NOMO-1 treated with DMSO at 0.1 percent for 48 hours (cell line): ENCODE measurements at regions not wholly inside any gene's neighbourhood (a gene's known extent, or its start where the extent isn't known, plus 50 kb on each side); places are given as distances from the start of the nearest gene placed in this dataset.
A peak's percentile ranks its signal among the peaks of the same experiment; 100 is the strongest.
"Not testable (repeated sequence)": the region's sequence is repeated elsewhere in the genome, so short reads cannot be mapped to it uniquely, and the experiment has no call there.

Experiments used
- DNase-seq: peaks from one replicate; lab custom pipeline; 2025; ENCODE audit not compliant: unreplicated experiment; lab: John Stamatoyannopoulos, UW

DNA sequence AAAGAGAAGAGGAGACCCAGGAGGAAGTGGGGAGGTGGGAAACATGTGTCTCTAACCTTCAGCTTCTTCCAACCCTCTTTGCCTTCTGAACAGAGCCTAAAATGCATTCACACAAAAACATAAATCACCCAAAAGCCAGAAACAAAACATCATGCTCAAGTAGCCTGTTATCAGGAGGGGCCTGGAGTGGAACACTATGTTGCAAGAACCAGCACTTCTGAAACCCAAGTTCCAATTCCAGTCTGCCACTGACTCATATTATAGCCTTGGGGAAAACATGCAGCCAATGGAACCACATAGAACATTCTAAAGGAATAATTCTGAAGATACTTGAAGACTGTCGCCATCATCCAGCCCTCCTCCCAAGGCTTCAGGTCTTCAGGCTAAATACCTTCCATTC is 169.8 kb upstream of the PLXNC1 start:
- no peak for DNase-seq

DNA sequence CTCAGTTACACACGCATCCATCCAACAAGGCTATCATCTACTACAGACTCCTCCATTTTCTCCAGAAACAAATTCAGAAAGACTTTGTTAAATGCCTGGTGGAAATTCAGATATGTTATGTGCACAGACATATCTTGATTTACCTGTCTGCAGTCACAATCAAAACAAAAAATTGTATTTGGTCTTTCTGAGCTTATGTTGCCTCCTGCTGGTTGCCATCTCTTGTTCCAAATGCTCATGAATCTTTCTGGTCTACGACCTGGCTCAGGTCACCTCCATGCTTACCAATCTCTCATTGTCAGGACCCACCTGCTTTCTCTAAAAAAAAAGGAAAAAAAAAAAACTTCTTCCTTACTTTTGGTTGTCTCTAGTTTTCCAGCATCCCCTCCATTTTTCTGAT is 169.2 kb upstream of the PLXNC1 start:
- DNase-seq, result no peak

DNA sequence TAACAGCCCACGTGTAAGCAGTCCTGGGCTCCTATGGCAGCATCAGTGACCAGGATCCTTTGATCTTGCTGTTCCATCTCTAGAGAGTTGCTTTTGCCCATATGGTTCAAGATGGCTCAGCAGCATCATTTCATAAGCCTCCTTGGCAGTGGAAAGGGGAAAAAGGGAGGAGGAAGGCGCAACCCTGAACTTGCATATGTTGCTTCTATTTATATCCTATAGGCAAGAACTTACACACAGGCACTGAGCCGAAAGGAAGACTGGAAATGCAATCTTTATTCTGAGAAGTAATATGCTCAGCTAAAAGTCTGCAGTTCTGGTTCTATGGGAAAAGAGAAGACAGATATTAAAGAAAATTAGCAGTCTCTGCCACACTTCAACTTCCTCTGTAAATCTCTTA is 167.7 kb upstream of the PLXNC1 start:
- no peak for DNase-seq

DNA sequence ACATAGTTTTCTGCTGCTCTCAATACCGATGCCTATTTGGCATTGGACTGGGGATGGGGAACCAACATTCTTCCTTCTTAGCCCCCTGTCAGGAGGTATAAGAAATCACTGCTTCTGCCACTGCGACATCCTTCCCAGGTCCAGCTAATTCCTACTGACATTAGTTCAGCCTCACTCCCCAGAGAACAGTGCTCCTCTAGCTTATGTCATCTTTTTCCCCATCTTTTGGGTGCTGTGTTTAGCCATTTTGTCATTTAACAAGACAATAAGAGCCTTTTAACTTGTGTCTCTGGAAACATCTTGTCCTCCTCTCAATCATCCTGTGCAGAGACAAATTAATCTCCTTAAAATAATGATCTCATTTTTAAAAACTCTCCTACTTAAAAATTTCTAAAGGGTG is 167.0 kb upstream of the PLXNC1 start:
- no peak for DNase-seq

DNA sequence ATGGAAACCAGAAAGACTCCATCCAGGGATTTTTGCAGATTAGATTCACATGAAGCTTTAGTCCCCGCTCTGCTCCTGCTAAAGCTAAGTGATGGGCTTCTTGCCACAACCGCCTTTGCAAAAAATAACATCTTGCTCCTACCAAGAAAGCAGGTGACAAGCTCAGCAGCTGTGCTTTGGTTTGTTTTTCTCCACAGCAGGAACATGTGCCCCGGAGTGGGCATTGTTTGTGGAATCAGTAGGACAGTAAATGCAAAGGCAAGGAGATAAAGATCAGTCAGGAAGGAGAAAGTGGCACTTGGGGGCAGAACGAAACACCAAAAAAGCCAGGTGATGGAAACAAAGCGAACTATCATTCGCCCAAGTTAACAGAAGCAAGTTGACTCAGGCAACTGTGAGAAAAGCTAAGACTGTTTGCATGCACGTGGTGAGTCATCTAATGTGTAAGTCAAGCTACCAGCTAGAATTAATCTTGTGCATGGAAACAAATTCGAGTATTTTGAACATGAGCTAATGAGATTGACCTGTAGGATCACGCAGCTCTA is 165.5 kb upstream of the PLXNC1 start:
- DNase-seq, result peak; percentile 48

DNA sequence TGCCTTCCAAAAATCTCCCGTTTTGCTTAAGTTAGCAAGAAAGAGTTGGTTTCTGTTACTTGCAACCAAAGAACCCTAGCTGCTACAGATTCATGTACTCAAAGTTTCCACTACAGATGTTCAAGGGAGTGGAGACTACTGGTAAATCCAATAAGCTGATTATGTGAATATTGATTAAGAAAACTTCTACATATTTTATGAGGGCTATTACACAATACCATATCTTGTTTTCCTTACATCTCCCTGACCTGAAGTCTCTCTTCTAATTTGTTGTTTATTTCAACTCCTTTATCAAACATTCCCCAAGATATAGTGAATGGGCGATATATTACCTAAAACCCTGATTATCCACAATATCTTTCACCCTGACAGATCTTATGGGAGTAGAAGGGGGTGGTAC is 164.4 kb upstream of the PLXNC1 start:
- DNase-seq, result no peak

DNA sequence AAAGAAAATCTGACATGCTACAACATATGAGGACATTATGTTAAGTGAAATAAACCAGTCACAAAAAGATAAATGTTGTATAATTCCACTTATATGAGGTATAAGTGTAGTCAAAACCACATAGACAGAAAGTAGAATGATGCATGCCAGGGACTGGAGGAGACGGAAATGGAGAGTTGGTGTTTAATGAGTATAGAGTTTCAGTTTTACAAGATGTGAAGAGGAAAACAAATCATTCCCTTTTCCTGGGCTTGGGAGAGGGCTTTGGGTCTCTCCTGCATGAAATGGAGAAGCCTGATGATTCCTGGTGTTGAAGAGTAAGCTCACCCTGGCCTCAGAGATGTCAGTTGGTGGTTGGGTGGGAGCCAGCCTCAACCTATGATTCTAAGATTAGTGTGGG is 158.4 kb upstream of the PLXNC1 start:
- DNase-seq, result no peak

DNA sequence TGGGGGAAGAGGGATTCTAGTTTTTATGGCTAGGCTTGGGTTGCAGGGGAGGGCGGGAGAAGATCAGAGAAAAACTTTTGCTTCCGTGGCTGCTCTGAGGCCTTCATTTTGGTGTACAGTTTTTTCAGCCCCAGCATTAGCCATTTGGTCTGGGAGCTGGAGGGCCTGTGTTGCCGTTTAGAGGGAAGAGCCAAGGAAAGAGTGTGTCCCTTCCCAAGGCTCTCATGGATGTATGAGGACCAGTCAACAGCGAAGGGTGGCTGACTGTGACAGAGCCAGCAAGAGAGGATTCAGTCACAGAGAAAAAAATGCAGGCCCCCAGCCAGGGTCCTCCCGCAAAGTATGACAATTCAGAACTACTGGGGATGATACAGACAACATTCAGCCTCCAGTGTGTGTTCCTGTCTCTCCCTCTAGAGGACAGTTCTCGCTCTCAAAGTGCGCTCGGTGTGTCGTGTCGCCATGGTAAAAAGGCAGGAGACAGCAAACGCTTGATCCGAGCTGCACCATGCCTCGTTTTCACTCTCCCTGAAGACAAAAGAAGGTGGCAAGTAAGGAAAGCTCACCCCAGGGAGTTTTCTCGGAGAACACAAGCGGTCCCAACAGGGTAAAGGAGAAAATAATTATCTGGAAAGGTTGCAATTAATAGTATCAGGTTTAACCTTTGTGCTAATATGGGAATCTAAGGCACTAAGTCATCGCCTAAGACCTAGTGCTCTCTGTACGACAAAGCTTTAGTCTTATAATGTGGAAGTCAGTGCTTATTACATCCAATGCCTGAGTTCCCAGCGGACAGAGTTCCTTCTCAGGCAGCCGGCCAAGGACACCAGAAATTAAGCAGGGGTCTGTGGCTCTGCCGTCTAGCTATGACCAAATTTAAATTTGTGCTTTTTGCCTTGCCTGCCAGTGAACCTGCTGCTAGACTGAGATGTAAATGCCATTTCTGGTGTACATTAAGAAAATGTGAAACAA is 157.3 kb upstream of the PLXNC1 start:
- DNase-seq, result no peak

DNA sequence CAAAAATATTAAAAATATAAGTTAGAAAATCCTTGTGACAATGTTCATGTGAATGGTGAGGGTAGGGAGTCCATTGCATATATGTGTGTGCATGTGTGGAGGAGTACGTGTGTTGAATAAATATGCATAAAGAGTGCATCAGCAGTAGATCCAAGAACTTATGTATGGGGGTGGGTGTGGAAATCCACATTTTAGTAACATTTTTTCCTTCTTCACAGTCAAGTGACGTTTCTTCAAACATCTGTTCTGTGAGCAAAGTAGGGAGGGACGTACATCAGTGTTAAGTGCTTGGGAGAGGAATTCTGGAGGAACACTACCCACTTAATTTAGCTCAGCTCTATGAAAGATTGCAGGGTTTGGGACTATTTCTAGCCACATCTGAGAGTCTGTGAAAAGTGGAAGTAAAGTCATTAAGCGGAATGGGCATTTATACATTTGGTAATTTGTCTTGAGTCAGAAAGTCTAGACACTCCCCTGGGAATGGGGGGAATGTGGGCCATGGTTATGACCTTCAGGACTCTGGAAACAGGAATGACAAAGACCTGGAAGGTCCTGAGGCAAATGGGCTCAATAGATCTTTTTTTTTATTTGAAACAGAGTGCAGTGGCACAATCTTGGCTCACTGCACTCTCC is 156.4 kb upstream of the PLXNC1 start:
- DNase-seq, result no peak

DNA sequence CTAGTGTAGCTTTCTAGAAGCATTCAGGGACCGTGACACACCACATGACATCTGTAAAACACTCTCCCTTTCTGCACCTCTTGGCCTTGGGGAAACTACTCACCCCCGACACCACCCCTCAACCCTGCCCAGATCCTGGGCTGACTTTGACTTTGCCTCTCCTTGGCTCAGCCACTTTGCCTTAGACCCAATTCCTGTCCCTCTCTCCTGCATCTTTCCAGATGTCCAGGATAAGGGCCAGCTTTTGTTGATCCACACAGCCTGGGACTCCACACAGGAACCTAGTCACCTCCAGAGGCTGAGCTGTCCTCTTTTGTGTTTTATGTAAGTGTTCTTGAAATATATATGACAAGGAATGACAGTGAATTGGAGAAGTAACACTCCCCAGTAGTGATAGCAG is 153.7 kb upstream of the PLXNC1 start:
- no peak for DNase-seq

DNA sequence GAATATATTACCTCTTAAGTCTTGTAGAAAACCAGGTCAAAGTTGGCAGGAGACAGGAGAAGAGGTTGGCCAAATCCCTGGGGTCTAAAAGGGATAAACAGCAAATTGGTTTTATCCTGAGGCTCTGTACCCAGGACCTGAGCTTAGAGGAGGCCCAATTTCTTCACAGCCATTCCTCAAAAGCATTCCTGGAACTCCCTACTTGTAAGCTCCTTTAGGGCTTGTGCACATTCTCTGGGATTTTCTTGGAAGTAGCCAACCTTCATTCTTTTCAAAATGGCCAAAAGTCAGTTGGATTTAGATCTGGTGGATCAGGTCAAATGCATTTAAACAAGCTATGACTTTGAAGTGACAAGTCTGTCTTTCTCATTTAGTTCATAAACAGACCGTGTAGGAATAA is 152.1 kb upstream of the PLXNC1 start:
- DNase-seq, result no peak

DNA sequence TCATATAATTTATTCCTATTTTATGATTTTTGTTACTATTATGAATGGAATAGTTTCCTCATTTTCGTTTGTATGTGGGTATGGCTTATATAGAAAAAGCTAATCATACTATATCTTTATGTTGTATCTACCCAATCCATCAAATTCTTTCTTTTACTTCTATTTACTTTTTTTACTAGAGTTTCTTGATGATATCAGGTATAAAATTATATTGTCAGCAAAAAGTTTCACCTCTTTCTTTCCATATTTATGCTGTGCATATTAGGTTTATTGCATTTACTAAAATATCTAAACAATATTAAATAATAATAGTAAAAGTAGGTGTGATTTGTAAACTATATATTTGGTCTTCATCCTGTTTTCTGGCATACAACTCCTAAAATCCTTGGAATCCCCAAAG is 146.7 kb upstream of the PLXNC1 start:
- DNase-seq, result no peak

DNA sequence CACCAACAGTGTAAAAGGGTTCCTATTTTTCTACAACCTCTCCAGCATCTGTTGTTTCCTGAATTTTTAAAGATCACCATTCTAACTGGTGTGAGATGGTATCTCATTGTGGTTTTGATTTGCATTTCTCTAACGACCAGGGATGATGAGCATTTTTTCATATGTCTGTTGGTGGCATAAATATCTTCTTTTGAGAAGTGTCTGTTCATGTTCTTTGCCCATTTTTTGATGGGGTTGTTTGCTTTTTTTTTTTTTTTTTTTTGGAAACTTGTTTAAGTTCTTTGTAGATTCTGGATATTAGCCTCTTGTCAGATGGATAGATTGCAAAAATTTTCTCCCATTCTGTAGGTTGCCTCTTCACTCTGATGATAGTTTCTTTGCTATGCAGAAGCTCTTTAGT is 145.5 kb upstream of the PLXNC1 start:
- DNase-seq, result not testable (repeated sequence)

DNA sequence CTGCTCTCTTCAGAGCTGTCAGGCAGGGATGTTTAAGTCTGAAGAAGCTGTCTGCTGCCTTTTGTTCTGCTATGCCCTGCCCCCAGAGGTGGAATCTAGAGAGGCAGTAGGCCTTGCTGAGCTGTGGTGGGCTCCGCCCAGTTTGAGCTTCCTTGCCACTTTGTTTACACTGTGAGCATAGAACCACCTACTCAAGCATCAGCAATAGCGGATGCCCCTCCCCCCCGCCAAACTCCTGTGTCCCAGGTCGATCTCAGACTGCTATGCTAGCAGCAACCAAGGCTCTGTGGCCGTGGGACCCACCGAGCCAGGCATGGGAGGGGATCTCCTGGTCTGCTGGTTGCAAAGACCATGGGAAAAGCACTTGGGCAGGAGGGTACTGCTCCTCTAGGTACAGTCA is 140.5 kb upstream of the PLXNC1 start:
- not testable (repeated sequence) for DNase-seq

DNA sequence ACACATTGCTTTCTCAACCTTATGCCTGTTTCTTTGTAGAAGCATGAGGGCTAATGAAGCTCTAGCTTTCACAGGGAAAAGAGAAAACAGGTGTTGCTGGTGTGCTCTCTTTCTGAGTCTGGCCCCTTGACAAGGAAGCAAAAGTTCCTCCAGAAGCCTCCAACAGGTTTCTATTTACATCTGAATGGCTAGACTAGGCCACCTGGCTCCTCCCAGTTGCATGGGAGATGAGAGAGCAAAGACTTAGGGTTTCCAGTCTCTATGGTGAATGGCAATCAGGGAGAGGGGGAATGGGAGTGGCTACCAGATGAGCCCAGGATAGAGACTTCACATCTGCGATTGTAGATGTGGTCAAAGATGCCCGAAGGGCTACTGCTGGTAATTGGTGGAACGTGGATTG is 138.1 kb upstream of the PLXNC1 start:
- no peak for DNase-seq

DNA sequence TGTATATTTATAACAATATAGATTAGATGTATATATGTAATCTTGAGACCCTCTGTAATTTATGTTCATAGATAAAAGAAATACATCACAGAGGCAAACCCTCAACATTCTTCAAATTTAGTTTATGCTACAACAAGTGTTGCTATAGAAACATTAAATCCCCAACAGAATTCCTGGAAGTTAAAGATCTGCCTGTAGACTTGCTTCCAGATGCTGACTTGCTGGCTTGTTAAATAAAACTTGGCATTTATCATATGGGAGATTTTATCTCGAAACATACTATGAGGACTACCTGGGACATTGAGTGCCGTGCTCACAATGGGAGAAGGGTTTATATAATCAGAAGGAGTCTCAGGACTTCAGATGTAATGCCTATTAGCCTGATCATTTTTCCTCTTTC is 136.3 kb upstream of the PLXNC1 start:
- DNase-seq, result no peak

DNA sequence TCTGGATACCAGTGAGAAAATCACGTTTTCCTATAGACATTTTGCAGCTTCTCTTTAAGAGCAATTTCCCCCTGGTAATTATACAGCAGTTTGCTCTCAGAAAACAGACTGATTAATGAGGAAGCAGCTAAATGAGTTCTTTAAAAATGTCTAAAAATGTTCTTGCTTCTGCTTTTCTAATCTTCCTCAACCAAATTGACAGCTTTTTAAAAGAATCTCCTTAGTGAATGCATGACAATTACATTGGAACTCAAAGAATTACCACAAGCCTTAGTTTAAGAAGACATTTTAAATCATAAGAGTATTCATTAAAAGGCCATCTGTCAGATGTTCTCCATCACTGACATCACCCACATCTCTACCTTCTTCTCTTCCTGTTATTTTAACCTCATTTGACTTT is 135.8 kb upstream of the PLXNC1 start:
- DNase-seq, result peak; percentile 91

DNA sequence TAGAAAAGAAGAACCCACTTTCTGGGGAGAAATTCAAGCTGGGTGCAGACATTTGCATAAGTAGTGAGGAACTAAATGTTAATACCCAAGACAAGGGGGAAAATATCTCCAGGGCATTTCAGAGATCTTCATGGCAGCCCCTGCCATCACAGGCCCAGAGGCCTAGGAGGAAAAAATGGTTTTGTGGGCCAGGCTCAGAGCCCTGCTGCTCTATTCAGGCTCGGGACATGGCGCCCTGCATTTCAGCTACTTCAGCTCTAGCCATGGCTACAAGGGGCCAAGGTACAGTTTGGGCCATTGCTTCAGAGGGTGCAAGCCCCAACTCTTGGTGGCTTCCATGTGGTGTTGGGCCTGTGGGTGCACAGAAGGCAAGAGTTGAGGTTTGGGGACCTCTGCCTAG is 131.1 kb upstream of the PLXNC1 start:
- not testable (repeated sequence) for DNase-seq

DNA sequence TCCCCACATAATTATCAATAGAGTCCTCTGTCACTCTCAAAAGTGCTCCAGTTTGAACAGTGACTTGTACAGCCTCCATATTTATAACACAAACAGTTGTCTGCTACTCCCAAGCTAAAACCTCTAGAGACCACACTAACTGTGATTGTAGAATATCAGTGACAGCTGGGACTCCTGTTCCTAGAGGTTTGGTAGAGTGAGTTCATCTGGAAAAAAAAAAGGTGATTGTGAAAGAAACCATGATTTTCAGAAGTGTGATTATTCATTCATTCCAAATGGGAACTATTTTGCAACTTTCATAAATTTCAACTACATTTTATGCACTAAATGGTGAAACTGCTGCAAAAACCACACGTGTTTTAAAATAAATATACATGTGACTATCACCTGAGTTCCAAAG is 128.0 kb upstream of the PLXNC1 start:
- no peak for DNase-seq

DNA sequence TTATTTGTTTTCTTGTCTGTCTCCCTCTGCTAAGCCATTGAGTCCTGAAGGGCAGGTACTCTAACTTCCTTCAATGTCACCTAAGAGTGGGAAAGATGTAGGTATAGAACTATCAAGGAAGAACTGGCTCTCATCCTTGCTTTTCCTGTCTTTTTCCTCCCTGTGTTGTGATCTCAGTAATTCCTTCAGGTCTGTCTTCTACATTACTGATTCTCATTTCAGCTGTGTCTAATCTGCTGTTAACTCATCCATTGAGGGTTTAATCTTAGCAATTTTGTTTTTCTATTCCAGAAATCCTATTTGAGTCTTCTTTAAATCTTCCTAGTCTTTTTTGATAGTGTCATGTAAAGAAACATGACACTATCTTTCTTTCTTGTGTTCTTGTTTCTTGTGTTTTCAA is 124.5 kb upstream of the PLXNC1 start:
- DNase-seq, result no peak

DNA sequence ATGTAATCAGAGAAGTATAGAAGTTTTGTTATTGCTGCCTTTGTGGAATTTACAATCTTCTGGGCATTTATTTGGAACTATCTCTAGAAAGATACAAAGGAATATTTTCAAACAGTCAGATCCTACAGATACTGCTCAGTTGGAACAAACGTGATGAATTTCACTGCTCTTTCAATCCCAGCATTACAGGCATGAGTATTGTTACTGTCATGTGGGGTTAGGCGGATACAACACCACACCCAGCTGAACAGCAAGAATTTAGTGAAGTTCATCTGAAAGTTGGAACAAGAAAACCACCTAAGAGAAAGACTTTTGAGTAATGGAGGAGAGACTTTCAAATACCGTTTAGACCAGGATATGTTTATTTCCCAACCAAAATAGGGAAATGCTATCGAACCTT is 123.3 kb upstream of the PLXNC1 start:
- DNase-seq, result no peak

DNA sequence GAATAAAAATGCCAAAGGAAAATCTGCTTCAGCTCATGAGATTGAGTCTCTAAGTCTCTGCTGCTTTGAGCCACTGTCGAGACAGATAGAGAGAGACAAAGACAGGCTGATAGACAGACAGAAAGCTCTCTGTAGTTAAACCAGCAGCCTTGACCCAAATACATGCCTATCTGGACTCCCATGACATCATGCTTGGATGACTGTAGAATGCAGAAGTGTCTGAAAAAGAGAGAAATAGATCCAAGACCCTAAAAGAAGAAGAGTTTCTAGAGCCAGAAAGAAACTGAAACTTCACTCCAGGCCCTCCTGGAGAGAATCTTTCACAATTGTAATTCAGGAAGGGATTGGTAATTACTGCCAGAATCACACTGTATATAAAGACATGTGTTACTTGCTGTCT is 122.6 kb upstream of the PLXNC1 start:
- DNase-seq, result peak; percentile 88
